ENCODE measurements at regions not wholly inside any gene's neighbourhood (a gene's known extent, or its start where the extent isn't known, plus 50 kb on each side); places are given as distances from the start of the nearest gene placed in this dataset.

DNA sequence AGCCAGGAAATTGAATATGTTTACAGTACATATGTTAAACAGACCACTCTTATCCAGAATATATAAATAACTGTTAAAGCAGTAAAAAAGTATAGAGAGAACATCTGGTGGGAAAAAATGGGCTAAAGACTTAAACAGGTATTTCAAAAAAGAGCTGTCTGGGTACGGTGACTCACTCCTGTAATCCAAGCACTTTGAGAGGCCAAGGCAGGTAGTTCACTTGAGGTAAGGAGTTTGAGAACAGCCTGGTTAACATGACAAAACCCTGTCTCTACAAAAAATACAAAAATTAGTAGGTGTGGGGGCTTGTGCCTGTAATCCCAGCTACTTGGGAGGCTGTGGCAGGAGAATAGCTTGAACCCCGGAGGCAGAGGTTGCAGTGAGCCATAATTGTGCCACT is 171.4 kb upstream of the FSIP2 start:
- no peak overlapping the region for H3K9ac ChIP-seq (replicated peaks; ENCODE audit: extremely low read depth, insufficient read depth, low read length)
- TF ChIP-seq MYC (IDR thresholded peaks at IDR 0.05; ENCODE audit: low read depth, low read length) (no peak), POLR2A (IDR thresholded peaks at IDR 0.05; ENCODE audit: low read depth, low read length) (no peak), EZH2 (IDR thresholded peaks at IDR 0.05; ENCODE audit: borderline replicate concordance, low read depth, low read length, severe bottlenecking) (no peak), POLR2AphosphoS5 (IDR thresholded peaks at IDR 0.05; ENCODE audit: insufficient read depth, low read depth, low read length) (no peak), FOS (IDR thresholded peaks at IDR 0.05; ENCODE audit: borderline replicate concordance, insufficient read depth, low read length) (no peak), JUN (IDR thresholded peaks at IDR 0.05; ENCODE audit: borderline replicate concordance, insufficient read depth, insufficient read length, low read depth) (no peak), GATA2 (IDR thresholded peaks at IDR 0.05; ENCODE audit: insufficient read depth, insufficient read length, low read depth, low read length) (no peak)
- TF ChIP-seq, protein P1, sequence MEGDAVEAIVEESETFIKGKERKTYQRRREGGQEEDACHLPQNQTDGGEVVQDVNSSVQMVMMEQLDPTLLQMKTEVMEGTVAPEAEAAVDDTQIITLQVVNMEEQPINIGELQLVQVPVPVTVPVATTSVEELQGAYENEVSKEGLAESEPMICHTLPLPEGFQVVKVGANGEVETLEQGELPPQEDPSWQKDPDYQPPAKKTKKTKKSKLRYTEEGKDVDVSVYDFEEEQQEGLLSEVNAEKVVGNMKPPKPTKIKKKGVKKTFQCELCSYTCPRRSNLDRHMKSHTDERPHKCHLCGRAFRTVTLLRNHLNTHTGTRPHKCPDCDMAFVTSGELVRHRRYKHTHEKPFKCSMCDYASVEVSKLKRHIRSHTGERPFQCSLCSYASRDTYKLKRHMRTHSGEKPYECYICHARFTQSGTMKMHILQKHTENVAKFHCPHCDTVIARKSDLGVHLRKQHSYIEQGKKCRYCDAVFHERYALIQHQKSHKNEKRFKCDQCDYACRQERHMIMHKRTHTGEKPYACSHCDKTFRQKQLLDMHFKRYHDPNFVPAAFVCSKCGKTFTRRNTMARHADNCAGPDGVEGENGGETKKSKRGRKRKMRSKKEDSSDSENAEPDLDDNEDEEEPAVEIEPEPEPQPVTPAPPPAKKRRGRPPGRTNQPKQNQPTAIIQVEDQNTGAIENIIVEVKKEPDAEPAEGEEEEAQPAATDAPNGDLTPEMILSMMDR (IDR thresholded peaks at IDR 0.05; ENCODE audit: extremely low read depth in 1 of 2, insufficient read depth in 1 of 2, low read depth in 1 of 2, low read length in 2 of 2): no peak
- TF ChIP-seq, protein P2, sequence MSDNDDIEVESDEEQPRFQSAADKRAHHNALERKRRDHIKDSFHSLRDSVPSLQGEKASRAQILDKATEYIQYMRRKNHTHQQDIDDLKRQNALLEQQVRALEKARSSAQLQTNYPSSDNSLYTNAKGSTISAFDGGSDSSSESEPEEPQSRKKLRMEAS (IDR thresholded peaks at IDR 0.05; ENCODE audit: insufficient read depth, insufficient read length): no peak
- H3K27ac ChIP-seq (ENCODE audit: insufficient read depth, low read depth, low read length): no peak overlapping the region
- no peak overlapping the region for H2AFZ ChIP-seq (ENCODE audit: low read depth, low read length)
- H3K9me1 ChIP-seq (replicated peaks; ENCODE audit: control insufficient read depth, extremely low read depth, insufficient read depth, low read length): no peaks in the 10 kb centered on the region
- H4K20me1 ChIP-seq (replicated peaks; ENCODE audit: control insufficient read depth, extremely low read depth, insufficient read depth, low read length): no peaks in the 10 kb centered on the region
- CTCF ChIA-PET: no interaction called here
- dilution Hi-C loops (cut with MboI; ENCODE audit: extremely low pct_ligation_motif_present, low sequenced_read_pairs): no loop called here
- no peaks in the 10 kb centered on the region for H3K27me3 ChIP-seq (ENCODE audit: control insufficient read depth in 2 of 2, insufficient read depth in 2 of 2, low read length in 2 of 2)
- no peak for FAIRE-seq
- H3K36me3 ChIP-seq (ENCODE audit: control insufficient read depth in 2 of 2, extremely low read depth in 1 of 2, insufficient read depth in 2 of 2, low read length in 2 of 2): no peaks in the 10 kb centered on the region
- no peaks in the 10 kb centered on the region for H3K4me1 ChIP-seq (ENCODE audit: control insufficient read depth, extremely low read depth, insufficient read depth, low read length)
- no peak overlapping the region for H3K4me2 ChIP-seq (ENCODE audit: insufficient read depth, low read length)
- H3K9me3 ChIP-seq (replicated peaks; ENCODE audit: control insufficient read depth, insufficient read depth, low read length): no peaks in the 10 kb centered on the region
- BruUV-seq (replicated peaks): no TSS peak
- DNase-seq (ENCODE audit: low read depth, low spot score): no peak
- H3K4me3 ChIP-seq (replicated peaks in 1 of 3; ENCODE audit: insufficient read depth in 1 of 3, low read depth in 1 of 3, low read length in 3 of 3): no peak overlapping the region
- no peaks in the 10 kb centered on the region for H3K79me2 ChIP-seq (ENCODE audit: control insufficient read depth, insufficient read depth, low read length)
- intact Hi-C loops (cut with micrococcal nuclease): no loop called here
- POLR2A ChIA-PET: interaction anchor here (0.7 kb wide), 1 partner anchor 11 kb away, joined by 4 read pairs; no protein-coding TSS in a partner anchor

Data from endothelial cell of umbilical vein (primary cell).